K562 (cell line): ENCODE measurements at regions not wholly inside any gene's neighbourhood (a gene's known extent, or its start where the extent isn't known, plus 50 kb on each side); places are given as distances from the start of the nearest gene placed in this dataset.

Experiments
- ATAC-seq: fragments of 200-7000 bp; cut with Tn5 transposase; 3 replicates; pipeline ENCODE4 v1.9.1; 2020; ENCODE audit warnings: moderate library complexity
- BruUV-seq: library from RNA; stranded (reverse); fragments of 400-500 nt; replicated peaks from 2 replicates; lab custom pipeline; 2021; lab: Mats Ljungman, UMichigan
- CTCF ChIA-PET: fragments of 300-600 bp; formaldehyde crosslinking; extraction: SDS; loops from one replicate; lab custom pipeline; 2021; ENCODE audit warnings: low intra/inter-chr PET ratio; lab: Yijun Ruan, JAX
- POLR2A ChIA-PET: fragments of 300-600, 350-650 bp; sonication (Branson Sonifier 250); formaldehyde crosslinking; extraction: SDS; loops from one replicate; lab custom pipeline; 2021; ENCODE audit warnings: antibody characterized with exemption, inconsistent platforms; lab: Yijun Ruan, JAX
- DNase-seq, 4 experiments: peaks; one replicate each; pipeline versions ENCODE4 v3.0.0 to v3.0.0-alpha.2; 2011 to 2018; ENCODE audit warnings: low spot score in 3 of 4, mixed read lengths in 3 of 4; ENCODE audit errors: extremely low read depth in 1 of 4
- FAIRE-seq: peaks from 2 replicates; lab custom pipeline; 2011; peaks lifted over from hg19 to GRCh38; lab: Jason Lieb, UNC
- H2AFZ ChIP-seq: 2 replicates; pipeline ENCODE4 v1.6.0; 2011; ENCODE audit warnings: low read depth, low read length, control low read depth, inconsistent platforms
- H3K27ac ChIP-seq: fragments of 200-600 bp; 3 replicates; pipeline ENCODE4 v1.8.0; 2011; ENCODE audit warnings: low read depth, mild to moderate bottlenecking, control low read depth, inconsistent platforms, low read length, moderate library complexity, mixed read lengths; ENCODE audit errors: extremely low read depth
- H3K27me3 ChIP-seq, 2 experiments: fragments of 300-600 bp in 1 of 2; 2 replicates in 1 of 2; 3 replicates in 1 of 2; pipeline versions ENCODE4 v1.6.0 to v1.8.0; 2011; ENCODE audit warnings: inconsistent platforms in 2 of 2, low read length in 2 of 2, mild to moderate bottlenecking in 1 of 2, mixed read lengths in 1 of 2, moderate library complexity in 1 of 2; ENCODE audit not compliant: control insufficient read depth in 2 of 2, insufficient read depth in 2 of 2
- H3K36me3 ChIP-seq: fragments of 300-600 bp; 3 replicates; pipeline ENCODE4 v1.8.0; 2011; ENCODE audit warnings: mild to moderate bottlenecking, low read length, inconsistent platforms; ENCODE audit not compliant: control insufficient read depth, insufficient read depth
- H3K4me1 ChIP-seq, 2 experiments: fragments of 200-600 bp in 1 of 2; replicated peaks in 1 of 2; 2 replicates in 1 of 2; 3 replicates in 1 of 2; pipeline versions ENCODE4 v1.5.1 to v1.8.0; 2011; ENCODE audit warnings: inconsistent platforms in 2 of 2, low read length in 2 of 2, mild to moderate bottlenecking in 1 of 2, mixed read lengths in 1 of 2, moderate library complexity in 1 of 2; ENCODE audit not compliant: control insufficient read depth in 2 of 2, insufficient read depth in 2 of 2
- H3K4me2 ChIP-seq: 2 replicates; pipeline ENCODE4 v1.6.1; 2011; ENCODE audit warnings: low read length, control low read depth, inconsistent platforms, mixed read lengths; ENCODE audit not compliant: insufficient read depth
- H3K4me3 ChIP-seq: fragments of 200-600 bp; sonication (generic), shearing (Covaris generic); 2 replicates; pipeline ENCODE4 v1.5.1; 2016; ENCODE audit warnings: control low read depth, inconsistent platforms
- H3K79me2 ChIP-seq: fragments of 200-600 bp; 3 replicates; pipeline ENCODE4 v1.8.0; 2011; ENCODE audit warnings: low read length, inconsistent platforms; ENCODE audit not compliant: control insufficient read depth, insufficient read depth
- H3K9ac ChIP-seq, 2 experiments: 2 replicates each; pipeline versions ENCODE4 v1.6.0 to v1.6.1; 2011; ENCODE audit warnings: low read depth in 2 of 2, low read length in 2 of 2, control low read depth in 1 of 2, inconsistent platforms in 1 of 2, mild to moderate bottlenecking in 1 of 2, mixed read lengths in 1 of 2; ENCODE audit not compliant: insufficient read depth in 1 of 2
- H3K9me1 ChIP-seq: one replicate; pipeline ENCODE4 v1.6.0; 2011; ENCODE audit warnings: inconsistent platforms, mild to moderate bottlenecking, low read length, moderate library complexity; ENCODE audit not compliant: control insufficient read depth, insufficient read depth
- H3K9me3 ChIP-seq: replicated peaks from 2 replicates; pipeline ENCODE4 v1.5.1; 2011; ENCODE audit warnings: low read depth, low read length, inconsistent platforms; ENCODE audit not compliant: control insufficient read depth, insufficient read depth
- H4K20me1 ChIP-seq: replicated peaks from 2 replicates; pipeline ENCODE4 v1.6.1; 2011; ENCODE audit warnings: low read length, inconsistent platforms, mixed read lengths; ENCODE audit not compliant: control insufficient read depth, insufficient read depth
- CHD1 ChIP-seq: fragments of 200-600 bp; sonication (generic); IDR thresholded peaks from one replicate; pipeline ENCODE4 v1.6.1; 2012; ENCODE audit warnings: mild to moderate bottlenecking, moderate library complexity, low read length, inconsistent platforms
- E2F4 ChIP-seq: sonication (generic); formaldehyde crosslinking; IDR thresholded peaks from 2 replicates; pipeline ENCODE4 v1.8.0; 2022; ENCODE audit warnings: mild to moderate bottlenecking, low read depth, missing genetic modification reagents
- E4F1 ChIP-seq: fragments of 250-450 bp; sonication (Bioruptor Pico); IDR thresholded peaks from 2 replicates; pipeline ENCODE4 v1.5.0; 2021; ENCODE audit warnings: mild to moderate bottlenecking, borderline replicate concordance
- FOXA1 ChIP-seq: fragments of 450-650 bp; IDR thresholded peaks from 2 replicates; pipeline ENCODE4 v1.6.1; 2016; ENCODE audit warnings: mild to moderate bottlenecking, borderline replicate concordance
- HMGN3 ChIP-seq: IDR thresholded peaks from 2 replicates; pipeline ENCODE4 v1.6.1; 2011; ENCODE audit warnings: borderline replicate concordance, low read depth, mild to moderate bottlenecking, mixed read lengths, low read length; ENCODE audit not compliant: insufficient read length; ENCODE audit errors: extremely low read depth
- LEF1 ChIP-seq: fragments of 450-650 bp; IDR thresholded peaks from 2 replicates; pipeline ENCODE4 v1.6.1; 2016; ENCODE audit warnings: mild to moderate bottlenecking
- MAFG ChIP-seq: fragments of 450-650 bp; conservative IDR thresholded peaks from 2 replicates; pipeline ENCODE4 v1.6.1; 2016; ENCODE audit warnings: missing genetic modification characterization, missing compliant biosample characterization
- NFXL1 ChIP-seq: fragments of 450-650 bp; formaldehyde crosslinking; IDR thresholded peaks from 2 replicates; pipeline ENCODE4 v1.4.0; 2021; ENCODE audit warnings: mild to moderate bottlenecking
- PHB ChIP-seq: fragments of 250-450 bp; sonication (Bioruptor Pico); IDR thresholded peaks from 2 replicates; pipeline ENCODE4 v1.5.0; 2021
- PML ChIP-seq: IDR thresholded peaks from 2 replicates; pipeline ENCODE4 v1.6.1; 2012; ENCODE audit warnings: low read length, inconsistent platforms
- POLR2G ChIP-seq: fragments of 200-400 bp; formaldehyde crosslinking; IDR thresholded peaks from 2 replicates; pipeline ENCODE4 v1.6.1; 2017; ENCODE audit warnings: low read depth, mild to moderate bottlenecking, antibody characterized with exemption, low read length, moderate library complexity
- RFX5 ChIP-seq: IDR thresholded peaks from 2 replicates; pipeline ENCODE4 v1.6.1; 2011; ENCODE audit warnings: low read depth, mild to moderate bottlenecking, improper control_type of control experiment, low read length
- ZC3H8 ChIP-seq: fragments of 450-650 bp; IDR thresholded peaks from 2 replicates; pipeline ENCODE4 v1.6.1; 2017
- ZFP1 ChIP-seq: fragments of 450-650 bp; formaldehyde crosslinking; IDR thresholded peaks from 2 replicates; pipeline ENCODE4 v1.4.0; 2020; ENCODE audit warnings: mild to moderate bottlenecking, mixed read lengths
- ZNF431 ChIP-seq: sonication (generic); formaldehyde crosslinking; IDR thresholded peaks from 2 replicates; pipeline ENCODE4 v1.8.0; 2022; ENCODE audit warnings: mild to moderate bottlenecking, missing genetic modification reagents
- ZNF589 ChIP-seq: fragments of 200-800 bp; sonication (Bioruptor generic); IDR thresholded peaks from 2 replicates; pipeline ENCODE4 v1.6.1; 2016; ENCODE audit warnings: low read depth, missing genetic modification characterization, missing compliant biosample characterization
- WGBS: fragments of 100-300 bp; shearing (Covaris generic); methylation state at CpG from one replicate; pipeline ENCODE4 v1.1.6; 2016; ENCODE audit warnings: low coverage, mixed read lengths; ENCODE audit not compliant: insufficient coverage; ENCODE audit errors: missing lambda C conversion rate; 5-methylcytosine and 5-hydroxymethylcytosine counted together
- in situ Hi-C: fragments of 300-500 bp; cut with MboI; formaldehyde crosslinking; loops from 4 replicates; pipeline ENCODE4 v1.15.0; 2018; ENCODE audit warnings: inconsistent platforms, mixed read lengths
- intact Hi-C: fragments of 100-400 bp; cut with micrococcal nuclease; formaldehyde crosslinking; loops from 2 replicates; pipeline ENCODE4 v1.14.2; 2022
- TF ChIP-seq, protein P1 (sequence below): sonication (generic); formaldehyde crosslinking; IDR thresholded peaks from 2 replicates; pipeline ENCODE4 v1.9.0; 2022; ENCODE audit warnings: mild to moderate bottlenecking, missing genetic modification reagents
- TF ChIP-seq, protein P2 (sequence below): fragments of 250-450 bp; sonication (Bioruptor Pico); IDR thresholded peaks from 2 replicates; pipeline ENCODE4 v1.8.0; 2022; ENCODE audit warnings: inconsistent platforms, mild to moderate bottlenecking, moderate library complexity, borderline replicate concordance

- no peak for TF ChIP-seq E4F1 (CRISPR knock-in tag)
- TF ChIP-seq LEF1, result no peak
- TF ChIP-seq ZNF589 (CRISPR knock-in tag), result no peak
- TF ChIP-seq HMGN3, result no peak
Observed at GRCh38 chr3:187949093-187949820, 204.0 kb upstream of the BCL6 start (continued).

- no peak overlapping the region for H3K9ac ChIP-seq
- H4K20me1 ChIP-seq, result no peaks in the 10 kb centered on the region
- no peaks in the 10 kb centered on the region for H3K9me3 ChIP-seq
- in situ Hi-C loops, result no loop called here
- H3K4me1 ChIP-seq, result peaks cover 0 to 8% of the 10 kb centered on the region in 2 experiments; a peak in 2 of 5 replicates
- no TSS peak for BruUV-seq
- no peak for ATAC-seq
- ChIA-PET CTCF (no interaction called here), POLR2A (no interaction called here)
- no peaks in the 10 kb centered on the region for H3K36me3 ChIP-seq
- H3K4me2 ChIP-seq, result no peak overlapping the region
- peaks cover 0 to 4% of the 10 kb centered on the region in 2 experiments; a peak in 2 of 5 replicates for H3K27me3 ChIP-seq
- H3K79me2 ChIP-seq, result no peaks in the 10 kb centered on the region
- FAIRE-seq, result no peak
- H2AFZ ChIP-seq, result no peak overlapping the region
- no peak for DNase-seq
- no peak overlapping the region for H3K4me3 ChIP-seq
- H3K9me1 ChIP-seq, result no peaks in the 10 kb centered on the region
- intact Hi-C loops, result no loop called here
- 5% methylated on average over 4 of the region's 4 CpGs for WGBS
- H3K27ac ChIP-seq, result no peak overlapping the region
- no peak for TF ChIP-seq PHB (CRISPR knock-in tag)
- no peak for TF ChIP-seq ZFP1
- no peak for TF ChIP-seq FOXA1
- TF ChIP-seq ZNF431, result no peak
- TF ChIP-seq ZC3H8, result no peak
- no peak for TF ChIP-seq MAFG
- TF ChIP-seq, protein P1, sequence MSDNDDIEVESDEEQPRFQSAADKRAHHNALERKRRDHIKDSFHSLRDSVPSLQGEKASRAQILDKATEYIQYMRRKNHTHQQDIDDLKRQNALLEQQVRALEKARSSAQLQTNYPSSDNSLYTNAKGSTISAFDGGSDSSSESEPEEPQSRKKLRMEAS, result no peak
- TF ChIP-seq E2F4 (CRISPR knock-in tag), result no peak
- TF ChIP-seq, protein P2, sequence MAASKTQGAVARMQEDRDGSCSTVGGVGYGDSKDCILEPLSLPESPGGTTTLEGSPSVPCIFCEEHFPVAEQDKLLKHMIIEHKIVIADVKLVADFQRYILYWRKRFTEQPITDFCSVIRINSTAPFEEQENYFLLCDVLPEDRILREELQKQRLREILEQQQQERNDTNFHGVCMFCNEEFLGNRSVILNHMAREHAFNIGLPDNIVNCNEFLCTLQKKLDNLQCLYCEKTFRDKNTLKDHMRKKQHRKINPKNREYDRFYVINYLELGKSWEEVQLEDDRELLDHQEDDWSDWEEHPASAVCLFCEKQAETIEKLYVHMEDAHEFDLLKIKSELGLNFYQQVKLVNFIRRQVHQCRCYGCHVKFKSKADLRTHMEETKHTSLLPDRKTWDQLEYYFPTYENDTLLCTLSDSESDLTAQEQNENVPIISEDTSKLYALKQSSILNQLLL (CRISPR knock-in tag), result no peak
- no peak for TF ChIP-seq POLR2G
- no peak for TF ChIP-seq NFXL1 (CRISPR knock-in tag)
- TF ChIP-seq PML, result no peak
- no peak for TF ChIP-seq CHD1
- TF ChIP-seq RFX5, result no peak
Observed at GRCh38 chr3:187950671-187951070, 203.3 kb upstream of the LPP start.
